Fibroblast of lung (primary cell): ENCODE measurements at regions not wholly inside any gene's neighbourhood (a gene's known extent, or its start where the extent isn't known, plus 50 kb on each side); places are given as distances from the start of the nearest gene placed in this dataset.
A peak's percentile ranks its signal among the peaks of the same experiment; 100 is the strongest.

Experiments used
- DNase-seq, 2 donors: peaks; one replicate each; pipeline versions ENCODE4 v3.0.0 to v3.0.0-alpha.2; 2010; ENCODE audit warnings: low read depth in 2 of 2
- H2AFZ ChIP-seq: 2 replicates; pipeline ENCODE4 v1.5.1; 2012; ENCODE audit warnings: low read length, control low read depth, inconsistent platforms
- H3K27ac ChIP-seq: 2 replicates; pipeline ENCODE4 v1.5.1; 2011; ENCODE audit warnings: low read length, control low read depth; ENCODE audit not compliant: insufficient read depth
- H3K27me3 ChIP-seq: 2 replicates; pipeline ENCODE4 v1.5.1; 2011; ENCODE audit warnings: mild to moderate bottlenecking, low read length; ENCODE audit not compliant: control insufficient read depth, insufficient read depth
- H3K36me3 ChIP-seq: 2 replicates; pipeline ENCODE4 v1.5.1; 2011; ENCODE audit warnings: low read length; ENCODE audit not compliant: control insufficient read depth, insufficient read depth
- H3K4me1 ChIP-seq: 2 replicates; pipeline ENCODE4 v1.5.1; 2011; ENCODE audit warnings: low read length; ENCODE audit not compliant: control insufficient read depth, insufficient read depth; ENCODE audit errors: extremely low read depth
- H3K4me2 ChIP-seq: 2 replicates; pipeline ENCODE4 v1.5.1; 2011; ENCODE audit warnings: low read length, control low read depth; ENCODE audit not compliant: insufficient read depth; ENCODE audit errors: extremely low read depth
- H3K4me3 ChIP-seq, 4 experiments: fragments of 200-600 bp in 1 of 4; sonication (generic) in 1 of 4; replicated peaks in 1 of 4; 2 replicates each; pipeline ENCODE4 v1.5.1; 2011 to 2016; ENCODE audit warnings: low read length in 4 of 4, low read depth in 3 of 4, mild to moderate bottlenecking in 3 of 4, control low read depth in 2 of 4, inconsistent platforms in 1 of 4, mixed read lengths in 1 of 4; ENCODE audit not compliant: insufficient read depth in 1 of 4; ENCODE audit errors: control extremely low read depth in 1 of 4
- H3K79me2 ChIP-seq: 2 replicates; pipeline ENCODE4 v1.5.1; 2012; ENCODE audit warnings: mild to moderate bottlenecking, low read length, inconsistent platforms; ENCODE audit not compliant: control insufficient read depth, insufficient read depth
- H3K9ac ChIP-seq: 2 replicates; pipeline ENCODE4 v1.5.1; 2011; ENCODE audit warnings: mild to moderate bottlenecking, low read length, control low read depth; ENCODE audit not compliant: insufficient read depth
- H3K9me3 ChIP-seq: 2 replicates; pipeline ENCODE4 v1.5.1; 2012; ENCODE audit warnings: low read depth, low read length; ENCODE audit not compliant: control insufficient read depth, insufficient read depth
- H4K20me1 ChIP-seq: 2 replicates; pipeline ENCODE4 v1.5.1; 2011; ENCODE audit warnings: low read length; ENCODE audit not compliant: control insufficient read depth, insufficient read depth; ENCODE audit errors: extremely low read depth
- CTCF ChIP-seq, 2 donors: IDR thresholded peaks in 1 of 2; conservative IDR thresholded peaks in 1 of 2; 1 replicate in 1 of 2; 2 replicates in 1 of 2; pipeline ENCODE4 v1.5.1; 2011 to 2012; ENCODE audit warnings: low read length in 2 of 2, control low read depth in 1 of 2, inconsistent platforms in 1 of 2, low read depth in 1 of 2, mild to moderate bottlenecking in 1 of 2
- EZH2 ChIP-seq: IDR thresholded peaks from 2 replicates; pipeline ENCODE4 v1.5.1; 2012; ENCODE audit warnings: low read length, control low read depth, mild to moderate bottlenecking; ENCODE audit errors: missing control alignments

- Histone ChIP-seq H3K36me3 (no peaks in the 10 kb centered on the region), H2AFZ (no peak overlapping the region), H3K4me3 (no peak overlapping the region), H3K79me2 (no peaks in the 10 kb centered on the region), H3K27ac (no peak overlapping the region), H3K9ac (no peak overlapping the region), H3K4me2 (no peak overlapping the region), H3K4me1 (no peaks in the 10 kb centered on the region), H3K27me3 (no peaks in the 10 kb centered on the region), H4K20me1 (no peaks in the 10 kb centered on the region), H3K9me3 (no peaks in the 10 kb centered on the region)
- no peak for TF ChIP-seq EZH2
- TF ChIP-seq CTCF (conservative IDR thresholded peaks at IDR 0.05 in 1 of 2, IDR thresholded peaks at IDR 0.05 in 1 of 2; ENCODE audit: low read depth in 1 of 2, low read length in 2 of 2), result no peak
- no peak for DNase-seq
Measured at GRCh38 chr4:38273407-38273806, 313.2 kb downstream of the PTTG2 start.

DNA sequence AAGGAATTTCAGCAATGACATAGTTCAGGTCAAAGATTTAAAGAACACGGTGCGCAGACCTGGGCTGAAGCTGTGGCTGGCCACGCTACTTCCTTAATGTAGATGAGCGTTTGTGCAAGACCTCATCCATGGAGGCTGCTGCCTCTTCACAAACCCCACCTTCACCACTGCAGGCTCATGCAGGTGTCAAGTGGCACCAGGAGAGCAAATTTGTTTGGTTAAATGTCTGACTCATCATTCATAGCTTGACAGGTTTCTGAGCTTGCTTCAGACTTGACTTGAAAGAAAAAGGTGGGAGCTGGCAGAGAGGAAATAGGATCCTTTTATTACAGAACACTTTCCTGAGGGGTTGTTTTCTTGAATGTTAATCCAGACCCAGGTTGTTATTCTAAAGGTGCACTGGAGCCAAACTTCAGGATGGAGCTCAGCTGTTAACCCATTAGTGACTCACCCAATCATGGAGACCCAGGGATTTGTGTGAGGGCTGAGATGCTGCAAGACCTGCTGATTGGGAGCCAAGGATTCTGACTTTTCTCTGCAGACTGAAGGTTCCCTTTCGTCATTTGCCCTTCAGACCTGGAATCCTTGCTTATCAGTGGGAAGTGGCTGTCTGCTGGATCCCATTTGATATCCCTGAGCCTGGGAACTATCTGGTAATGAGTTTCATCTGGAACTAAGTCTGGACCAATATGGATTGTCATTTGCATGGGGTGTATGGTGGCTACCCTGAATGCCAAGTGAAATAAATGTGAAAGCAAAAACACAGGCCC, 315.3 kb downstream of the PTTG2 start:
- Histone ChIP-seq H2AFZ (no peak overlapping the region), H3K79me2 (no peaks in the 10 kb centered on the region), H3K4me1 (no peaks in the 10 kb centered on the region), H3K4me3 (no peak overlapping the region), H3K27ac (no peak overlapping the region), H3K36me3 (no peaks in the 10 kb centered on the region), H3K9me3 (no peaks in the 10 kb centered on the region), H3K27me3 (no peaks in the 10 kb centered on the region), H4K20me1 (no peaks in the 10 kb centered on the region), H3K9ac (no peak overlapping the region), H3K4me2 (no peak overlapping the region)
- TF ChIP-seq EZH2, result no peak
- no peak for TF ChIP-seq CTCF (conservative IDR thresholded peaks at IDR 0.05 in 1 of 2, IDR thresholded peaks at IDR 0.05 in 1 of 2; ENCODE audit: low read depth in 1 of 2, low read length in 2 of 2)
- peak in 1 of 2 donors; percentile 11 for DNase-seq

- Histone ChIP-seq H3K4me1 (no peaks in the 10 kb centered on the region), H2AFZ (no peak overlapping the region), H3K36me3 (no peaks in the 10 kb centered on the region), H3K9ac (no peak overlapping the region), H3K27me3 (peaks cover 3% of the 10 kb centered on the region), H3K9me3 (no peaks in the 10 kb centered on the region), H4K20me1 (no peaks in the 10 kb centered on the region), H3K4me2 (no peak overlapping the region), H3K27ac (no peak overlapping the region), H3K79me2 (no peaks in the 10 kb centered on the region), H3K4me3 (no peak overlapping the region)
- DNase-seq, result peak in 1 of 2 donors; percentile 32
- no peak for TF ChIP-seq EZH2
- TF ChIP-seq CTCF (conservative IDR thresholded peaks at IDR 0.05 in 1 of 2, IDR thresholded peaks at IDR 0.05 in 1 of 2; ENCODE audit: low read depth in 1 of 2, low read length in 2 of 2), result no peak
Measured at GRCh38 chr4:38278255-38278654, 318.1 kb downstream of the PTTG2 start.
